ENCODE measurements at regions not wholly inside any gene's neighbourhood (a gene's known extent, or its start where the extent isn't known, plus 50 kb on each side); places are given as distances from the start of the nearest gene placed in this dataset.
"Not testable (repeated sequence)": the region's sequence is repeated elsewhere in the genome, so short reads cannot be mapped to it uniquely, and the experiment has no call there.

GRCh38 chr7:115635876-115636275 is 394.7 kb downstream of the TFEC start:
- DNase-seq, result no peak

GRCh38 chr7:115635376-115635775 is 395.2 kb downstream of the TFEC start:
- no peak for DNase-seq

GRCh38 chr7:115634633-115635032 is 395.9 kb downstream of the TFEC start:
- no peak for DNase-seq

GRCh38 chr7:115632636-115633035 is 397.9 kb downstream of the TFEC start:
- no peak for DNase-seq

GRCh38 chr7:115631782-115632181 is 398.8 kb downstream of the TFEC start:
- no peak for DNase-seq

GRCh38 chr7:115630049-115630448 is 400.5 kb downstream of the TFEC start:
- DNase-seq, result no peak

- no peak for DNase-seq
These were observed 411.9 kb downstream of the TFEC start for GRCh38 chr7:115618676-115619075.

- DNase-seq, result no peak
These were observed 416.7 kb downstream of the TFEC start for GRCh38 chr7:115613836-115614235.

- DNase-seq, result no peak
These were observed 427.1 kb downstream of the TFEC start for GRCh38 chr7:115603416-115603815.

- DNase-seq, result no peak
These were observed 430.4 kb downstream of the TFEC start for GRCh38 chr7:115600207-115600606.

GRCh38 chr7:115599184-115599583 is 431.4 kb downstream of the TFEC start:
- not testable (repeated sequence) for DNase-seq

GRCh38 chr7:115597220-115597619 is 433.3 kb downstream of the TFEC start:
- not testable (repeated sequence) for DNase-seq

- no peak for DNase-seq
These were observed 437.5 kb downstream of the TFEC start for GRCh38 chr7:115593111-115593510.

- no peak for DNase-seq
These were observed 445.4 kb downstream of the TFEC start for GRCh38 chr7:115585015-115585718.

GRCh38 chr7:115582956-115583355 is 447.6 kb downstream of the TFEC start:
- no peak for DNase-seq

GRCh38 chr7:115578576-115578975 is 452.0 kb downstream of the TFEC start:
- no peak for DNase-seq

GRCh38 chr7:115574681-115575291 is 455.8 kb downstream of the TFEC start:
- no peak for DNase-seq

- DNase-seq, result no peak
These were observed 458.5 kb downstream of the TFEC start for GRCh38 chr7:115572111-115572510.

- DNase-seq, result no peak
These were observed 469.0 kb downstream of the TFEC start for GRCh38 chr7:115561335-115562110.

- no peak for DNase-seq
These were observed 470.7 kb downstream of the TFEC start for GRCh38 chr7:115559877-115560276.

GRCh38 chr7:115558161-115558560 is 472.4 kb downstream of the TFEC start:
- DNase-seq, result no peak

- not testable (repeated sequence) for DNase-seq
These were observed 473.3 kb downstream of the TFEC start for GRCh38 chr7:115557296-115557695.

- no peak for DNase-seq
These were observed 477.8 kb downstream of the TFEC start for GRCh38 chr7:115552766-115553165.

GRCh38 chr7:115549910-115550309 is 480.7 kb downstream of the TFEC start:
- DNase-seq, result no peak
